HG03097 (cell line): ENCODE measurements at regions not wholly inside any gene's neighbourhood (a gene's known extent, or its start where the extent isn't known, plus 50 kb on each side); places are given as distances from the start of the nearest gene placed in this dataset.

Experiments
- ATAC-seq: cut with Tn5 transposase; IDR thresholded peaks from one replicate; pipeline ENCODE4 v1.9.1; 2021; ENCODE audit not compliant: unreplicated experiment, low FRiP score

- no peak for ATAC-seq
Observed at GRCh38 chr20:40424695-40425094, 264.3 kb downstream of the MAFB start.

- ATAC-seq: no peak
Observed at GRCh38 chr20:40422656-40423055, 266.4 kb downstream of the MAFB start.

- no peak for ATAC-seq
Observed at GRCh38 chr20:40416274-40416673, 272.8 kb downstream of the MAFB start.

- no peak for ATAC-seq
Observed at GRCh38 chr20:40414843-40415615, 274.0 kb downstream of the MAFB start.

- ATAC-seq: no peak
Observed at GRCh38 chr20:40410028-40410427, 279.0 kb downstream of the MAFB start.

- no peak for ATAC-seq
Observed at GRCh38 chr20:40397467-40397866, 291.6 kb downstream of the MAFB start.

GRCh38 chr20:40393197-40394079, 295.6 kb downstream of the MAFB start:
- ATAC-seq: no peak

- ATAC-seq: no peak
Observed at GRCh38 chr20:40390654-40391053, 298.4 kb downstream of the MAFB start.

GRCh38 chr20:40370800-40371199, 318.2 kb downstream of the MAFB start:
- ATAC-seq: no peak

- no peak for ATAC-seq
Observed at GRCh38 chr20:40368876-40369275, 320.2 kb downstream of the MAFB start.

- ATAC-seq: no peak
Observed at GRCh38 chr20:40361916-40362315, 327.1 kb downstream of the MAFB start.

- no peak for ATAC-seq
Observed at GRCh38 chr20:40359131-40359912, 329.7 kb downstream of the MAFB start.

- no peak for ATAC-seq
Observed at GRCh38 chr20:40354880-40355279, 334.2 kb downstream of the MAFB start.

GRCh38 chr20:40343390-40343789, 345.6 kb downstream of the MAFB start:
- no peak for ATAC-seq

- no peak for ATAC-seq
Observed at GRCh38 chr20:40341561-40341960, 347.5 kb downstream of the MAFB start.

GRCh38 chr20:40339661-40340449, 349.2 kb downstream of the MAFB start:
- no peak for ATAC-seq

- no peak for ATAC-seq
Observed at GRCh38 chr20:40336533-40336932, 352.5 kb downstream of the MAFB start.

- ATAC-seq: no peak
Observed at GRCh38 chr20:40335901-40336351, 353.1 kb downstream of the MAFB start.

GRCh38 chr20:40335437-40335836, 353.6 kb downstream of the MAFB start:
- no peak for ATAC-seq

- ATAC-seq: no peak
Observed at GRCh38 chr20:40333591-40333990, 355.4 kb downstream of the MAFB start.
